ENCODE measurements at regions not wholly inside any gene's neighbourhood (a gene's known extent, or its start where the extent isn't known, plus 50 kb on each side); places are given as distances from the start of the nearest gene placed in this dataset.

DNA sequence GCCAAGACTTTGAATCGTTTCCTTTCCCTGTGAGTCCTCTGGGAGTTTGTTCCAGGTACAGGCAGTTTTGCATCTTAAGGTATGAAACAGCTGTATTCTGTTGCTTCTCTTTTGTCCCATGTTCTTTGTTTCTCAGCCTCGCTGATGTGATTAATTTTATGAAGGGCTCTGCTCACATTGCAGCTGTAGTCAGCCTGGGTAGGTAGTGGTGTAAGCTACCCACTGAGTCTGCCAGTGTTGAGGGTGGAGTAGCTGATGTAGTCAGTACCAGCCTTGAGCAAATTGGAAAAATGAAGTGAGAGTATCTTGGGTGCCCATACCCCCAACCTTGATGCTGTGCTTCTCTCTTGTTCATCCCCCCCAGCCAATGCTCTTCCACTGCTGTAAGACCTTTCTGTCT is 139.6 kb upstream of the SMIM31 start:
- DNase-seq (ENCODE audit: low read depth): no peak
- no peak overlapping the region for H3K4me3 ChIP-seq (ENCODE audit: low read depth, low read length)
- TF ChIP-seq, protein P1, sequence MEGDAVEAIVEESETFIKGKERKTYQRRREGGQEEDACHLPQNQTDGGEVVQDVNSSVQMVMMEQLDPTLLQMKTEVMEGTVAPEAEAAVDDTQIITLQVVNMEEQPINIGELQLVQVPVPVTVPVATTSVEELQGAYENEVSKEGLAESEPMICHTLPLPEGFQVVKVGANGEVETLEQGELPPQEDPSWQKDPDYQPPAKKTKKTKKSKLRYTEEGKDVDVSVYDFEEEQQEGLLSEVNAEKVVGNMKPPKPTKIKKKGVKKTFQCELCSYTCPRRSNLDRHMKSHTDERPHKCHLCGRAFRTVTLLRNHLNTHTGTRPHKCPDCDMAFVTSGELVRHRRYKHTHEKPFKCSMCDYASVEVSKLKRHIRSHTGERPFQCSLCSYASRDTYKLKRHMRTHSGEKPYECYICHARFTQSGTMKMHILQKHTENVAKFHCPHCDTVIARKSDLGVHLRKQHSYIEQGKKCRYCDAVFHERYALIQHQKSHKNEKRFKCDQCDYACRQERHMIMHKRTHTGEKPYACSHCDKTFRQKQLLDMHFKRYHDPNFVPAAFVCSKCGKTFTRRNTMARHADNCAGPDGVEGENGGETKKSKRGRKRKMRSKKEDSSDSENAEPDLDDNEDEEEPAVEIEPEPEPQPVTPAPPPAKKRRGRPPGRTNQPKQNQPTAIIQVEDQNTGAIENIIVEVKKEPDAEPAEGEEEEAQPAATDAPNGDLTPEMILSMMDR (conservative IDR thresholded peaks at IDR 0.05; ENCODE audit: low read depth, low read length): no peak

DNA sequence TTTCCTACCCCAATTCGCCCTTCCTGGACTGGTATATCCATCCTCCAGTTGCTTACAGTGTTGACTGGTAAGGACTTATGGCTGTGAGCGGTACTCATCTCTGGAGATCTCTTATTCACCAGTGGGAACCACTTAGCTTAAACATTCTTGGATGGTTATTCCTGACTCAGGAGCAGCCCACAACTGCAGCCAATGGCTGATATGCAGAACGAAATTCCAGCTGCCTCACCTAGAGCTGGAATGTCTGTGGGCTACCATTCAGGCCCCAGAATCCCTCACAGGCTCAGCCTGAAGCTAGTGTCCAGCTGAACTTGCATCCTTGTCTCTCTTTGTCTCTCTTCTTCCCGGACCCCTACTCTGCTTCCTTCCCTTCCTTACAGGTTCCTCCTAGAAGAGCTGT is 138.9 kb upstream of the SMIM31 start:
- no peak overlapping the region for H3K4me3 ChIP-seq (ENCODE audit: low read depth, low read length)
- DNase-seq (ENCODE audit: low read depth): no peak
- TF ChIP-seq, protein P1 (conservative IDR thresholded peaks at IDR 0.05; ENCODE audit: low read depth, low read length): no peak

DNA sequence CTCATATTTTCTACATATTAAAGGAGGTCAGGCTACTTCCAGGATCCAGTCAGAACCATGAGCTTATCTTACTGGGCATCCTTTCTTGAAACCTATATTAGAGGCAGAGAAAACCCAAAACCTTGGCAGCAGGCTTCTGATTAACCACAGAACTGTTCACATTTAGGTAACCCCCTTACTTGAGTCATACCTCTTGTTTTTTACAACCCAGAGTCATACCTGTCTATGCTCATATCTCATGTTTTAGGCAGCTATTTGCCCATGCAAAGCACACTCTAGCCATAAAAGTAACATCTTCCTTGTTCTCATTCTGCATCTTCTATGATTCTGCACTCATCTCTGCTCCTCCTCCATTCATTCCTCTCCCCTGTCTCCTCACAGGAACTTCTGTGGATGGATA is 138.0 kb upstream of the SMIM31 start:
- DNase-seq (ENCODE audit: low read depth): no peak
- TF ChIP-seq, protein P1 (conservative IDR thresholded peaks at IDR 0.05; ENCODE audit: low read depth, low read length): no peak
- H3K4me3 ChIP-seq (ENCODE audit: low read depth, low read length): no peak overlapping the region

DNA sequence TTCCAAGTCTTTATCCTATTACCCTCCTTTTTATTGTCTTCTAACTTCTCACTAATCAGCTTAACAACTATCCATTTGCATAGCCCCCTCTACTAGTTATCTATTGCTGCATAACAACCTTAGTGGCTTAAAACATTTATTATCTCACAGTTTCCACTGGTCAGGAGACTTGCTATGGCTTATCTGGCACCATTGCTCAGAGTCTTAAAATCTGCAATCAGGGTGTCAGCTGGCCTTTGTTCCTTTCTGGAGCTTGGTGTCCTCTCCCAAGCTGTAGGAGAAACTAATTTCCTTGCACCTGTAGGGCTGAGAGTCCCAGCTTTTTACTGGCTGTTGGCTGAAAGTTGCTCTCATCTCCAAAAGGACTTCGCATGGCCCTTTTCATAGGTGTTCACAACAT is 137.0 kb upstream of the SMIM31 start:
- TF ChIP-seq, protein P1 (conservative IDR thresholded peaks at IDR 0.05; ENCODE audit: low read depth, low read length): no peak
- no peak for DNase-seq (ENCODE audit: low read depth)
- H3K4me3 ChIP-seq (ENCODE audit: low read depth, low read length): no peak overlapping the region

DNA sequence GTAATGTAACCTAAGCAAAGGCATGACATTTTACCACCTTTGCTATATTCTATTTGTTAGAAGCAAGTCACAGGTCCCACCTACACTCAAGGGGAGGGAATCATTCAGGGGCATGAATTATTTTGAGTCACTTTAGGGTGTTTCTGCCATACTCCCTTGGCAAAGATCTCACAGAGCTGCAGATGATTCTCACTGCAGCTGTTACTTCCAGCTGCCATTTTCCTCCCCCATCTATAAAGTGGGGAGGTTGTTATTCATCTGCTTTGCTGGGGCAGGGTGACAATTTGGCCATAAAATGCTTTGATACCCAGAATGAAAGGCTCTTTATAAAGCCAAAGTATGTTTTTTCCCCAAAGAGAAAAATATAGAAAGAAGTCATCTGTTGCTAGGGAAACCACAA is 136.5 kb upstream of the SMIM31 start:
- TF ChIP-seq, protein P1 (conservative IDR thresholded peaks at IDR 0.05; ENCODE audit: low read depth, low read length): no peak
- no peak for DNase-seq (ENCODE audit: low read depth)
- H3K4me3 ChIP-seq (ENCODE audit: low read depth, low read length): no peak overlapping the region

DNA sequence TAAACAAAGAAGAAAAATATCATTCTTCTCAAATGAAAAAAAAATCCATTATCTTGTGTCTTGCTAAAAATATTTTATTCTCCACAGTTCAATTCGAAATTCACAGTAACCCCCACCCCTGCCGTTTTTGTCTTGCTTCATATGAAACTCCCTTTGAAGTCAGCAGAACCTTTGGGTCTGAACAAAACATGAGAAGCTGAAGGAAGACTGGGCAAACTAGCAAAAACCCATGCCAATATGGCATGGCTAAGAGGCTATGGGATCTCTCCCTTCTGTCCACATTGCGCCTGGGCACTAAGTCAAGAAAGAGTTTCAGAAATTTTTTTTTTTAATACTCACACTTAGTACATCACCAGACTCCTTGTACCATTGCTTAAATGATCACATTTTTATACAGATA is 136.0 kb upstream of the SMIM31 start:
- no peak for DNase-seq (ENCODE audit: low read depth)
- H3K4me3 ChIP-seq (ENCODE audit: low read depth, low read length): no peak overlapping the region
- TF ChIP-seq, protein P1 (conservative IDR thresholded peaks at IDR 0.05; ENCODE audit: low read depth, low read length): no peak

DNA sequence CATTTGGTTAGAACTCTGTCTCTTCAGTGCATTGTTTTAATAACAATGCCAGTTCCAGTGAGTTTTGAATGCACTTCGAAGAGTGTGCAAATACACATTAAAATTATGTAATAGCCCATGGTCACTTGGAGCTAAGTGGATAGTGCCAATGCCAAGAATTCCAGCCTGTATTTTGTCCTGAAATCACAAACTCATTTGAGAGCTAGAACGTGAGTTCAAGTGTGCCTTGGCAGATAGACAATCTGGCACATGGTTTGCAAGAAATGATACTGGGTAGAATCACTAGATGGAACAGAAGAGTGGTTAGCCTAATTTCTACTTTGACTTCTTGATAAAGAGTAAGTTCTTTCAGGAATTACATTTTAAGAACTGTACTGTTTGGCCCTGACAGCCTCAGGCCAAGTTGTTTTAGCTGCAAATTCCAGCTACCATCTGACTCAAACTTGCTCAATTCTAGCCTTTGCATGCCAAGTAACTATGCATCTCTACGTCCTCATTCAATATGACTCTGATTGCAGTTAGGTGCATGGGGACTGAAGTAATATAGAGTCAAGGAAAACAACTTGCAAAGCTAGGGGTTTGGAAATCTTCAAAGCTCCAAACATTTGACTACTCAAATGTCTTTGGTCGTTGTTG is 131.9 kb upstream of the SMIM31 start:
- TF ChIP-seq, protein P1 (conservative IDR thresholded peaks at IDR 0.05; ENCODE audit: low read depth, low read length): no peak

More for the DNA sequence above, 131.9 kb upstream of the SMIM31 start:
- no peak for DNase-seq (ENCODE audit: low read depth)
- H3K4me3 ChIP-seq (ENCODE audit: low read depth, low read length): no peak overlapping the region
